Myocyte (in vitro differentiated cells): ENCODE measurements at regions not wholly inside any gene's neighbourhood (a gene's known extent, or its start where the extent isn't known, plus 50 kb on each side); places are given as distances from the start of the nearest gene placed in this dataset.
"Not testable (repeated sequence)": the region's sequence is repeated elsewhere in the genome, so short reads cannot be mapped to it uniquely, and the experiment has no call there.

ENCODE experiments used
- DNase-seq: peaks from one replicate; pipeline ENCODE4 v3.0.0-alpha.2; 2012; ENCODE audit warnings: low read depth

GRCh38 chr1:182166750-182167149 lies 105.2 kb upstream of the ZNF648 start:
- no peak for DNase-seq

- no peak for DNase-seq
Observed at GRCh38 chr1:182166321-182166720, 104.8 kb upstream of the ZNF648 start.

GRCh38 chr1:182164273-182164672 lies 102.8 kb upstream of the ZNF648 start:
- no peak for DNase-seq

GRCh38 chr1:182163821-182164223 lies 102.3 kb upstream of the ZNF648 start:
- peak; percentile 82 for DNase-seq

GRCh38 chr1:182159443-182159842 lies 97.9 kb upstream of the ZNF648 start:
- DNase-seq: no peak

- DNase-seq: no peak
Observed at GRCh38 chr1:182157187-182157586, 95.7 kb upstream of the ZNF648 start.

GRCh38 chr1:182154425-182154824 lies 92.9 kb upstream of the ZNF648 start:
- DNase-seq: not testable (repeated sequence)

GRCh38 chr1:182149411-182149965 lies 88.0 kb upstream of the ZNF648 start:
- DNase-seq: peak; percentile 45

GRCh38 chr1:182147951-182148350 lies 86.4 kb upstream of the ZNF648 start:
- no peak for DNase-seq

GRCh38 chr1:182147136-182147820 lies 85.8 kb upstream of the ZNF648 start:
- no peak for DNase-seq

GRCh38 chr1:182146286-182146685 lies 84.8 kb upstream of the ZNF648 start:
- no peak for DNase-seq

- DNase-seq: no peak
Observed at GRCh38 chr1:182145441-182145840, 83.9 kb upstream of the ZNF648 start.

GRCh38 chr1:182144646-182145030 lies 83.1 kb upstream of the ZNF648 start:
- DNase-seq: no peak

- peak; percentile 76 for DNase-seq
Observed at GRCh38 chr1:182143825-182144645, 82.5 kb upstream of the ZNF648 start.

- peak; percentile 93 for DNase-seq
Observed at GRCh38 chr1:182143154-182143657, 81.7 kb upstream of the ZNF648 start.

- no peak for DNase-seq
Observed at GRCh38 chr1:182142621-182143020, 81.1 kb upstream of the ZNF648 start.

- DNase-seq: no peak
Observed at GRCh38 chr1:182141040-182141439, 79.5 kb upstream of the ZNF648 start.

GRCh38 chr1:182139496-182139895 lies 78.0 kb upstream of the ZNF648 start:
- no peak for DNase-seq

GRCh38 chr1:182137546-182137945 lies 76.0 kb upstream of the ZNF648 start:
- no peak for DNase-seq

- DNase-seq: no peak
Observed at GRCh38 chr1:182135946-182136345, 74.4 kb upstream of the ZNF648 start.

- DNase-seq: no peak
Observed at GRCh38 chr1:182134257-182134656, 72.7 kb upstream of the ZNF648 start.

GRCh38 chr1:182133181-182133580 lies 71.7 kb upstream of the ZNF648 start:
- DNase-seq: no peak
